ENCODE measurements at regions not wholly inside any gene's neighbourhood (a gene's known extent, or its start where the extent isn't known, plus 50 kb on each side); places are given as distances from the start of the nearest gene placed in this dataset.

- ATAC-seq: no peak
- TF ChIP-seq ZNF70 (CRISPR knock-in tag; IDR thresholded peaks at IDR 0.05): no peak
- TF ChIP-seq, protein P1, sequence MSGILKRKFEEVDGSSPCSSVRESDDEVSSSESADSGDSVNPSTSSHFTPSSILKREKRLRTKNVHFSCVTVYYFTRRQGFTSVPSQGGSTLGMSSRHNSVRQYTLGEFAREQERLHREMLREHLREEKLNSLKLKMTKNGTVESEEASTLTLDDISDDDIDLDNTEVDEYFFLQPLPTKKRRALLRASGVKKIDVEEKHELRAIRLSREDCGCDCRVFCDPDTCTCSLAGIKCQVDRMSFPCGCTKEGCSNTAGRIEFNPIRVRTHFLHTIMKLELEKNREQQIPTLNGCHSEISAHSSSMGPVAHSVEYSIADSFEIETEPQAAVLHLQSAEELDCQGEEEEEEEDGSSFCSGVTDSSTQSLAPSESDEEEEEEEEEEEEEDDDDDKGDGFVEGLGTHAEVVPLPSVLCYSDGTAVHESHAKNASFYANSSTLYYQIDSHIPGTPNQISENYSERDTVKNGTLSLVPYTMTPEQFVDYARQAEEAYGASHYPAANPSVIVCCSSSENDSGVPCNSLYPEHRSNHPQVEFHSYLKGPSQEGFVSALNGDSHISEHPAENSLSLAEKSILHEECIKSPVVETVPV (CRISPR knock-in tag; IDR thresholded peaks at IDR 0.05): no peak
Measured at GRCh38 chr13:59236944-59237343, 926.8 kb downstream of the DIAPH3 start.

- no peak for ATAC-seq
- TF ChIP-seq ISL1 (CRISPR knock-in tag; IDR thresholded peaks at IDR 0.05) (no peak), POU6F1 (CRISPR knock-in tag; IDR thresholded peaks at IDR 0.05; ENCODE audit: borderline replicate concordance, low read depth) (no peak), CSDC2 (CRISPR knock-in tag; IDR thresholded peaks at IDR 0.05) (no peak), GLIS3 (CRISPR knock-in tag; IDR thresholded peaks at IDR 0.05) (no peak), TOX (CRISPR knock-in tag; IDR thresholded peaks at IDR 0.05; ENCODE audit: borderline replicate concordance) (no peak), BACH2 (CRISPR knock-in tag; IDR thresholded peaks at IDR 0.05; ENCODE audit: borderline replicate concordance) (no peak), ZC3H10 (CRISPR knock-in tag; IDR thresholded peaks at IDR 0.05) (no peak), TSHZ2 (CRISPR knock-in tag; IDR thresholded peaks at IDR 0.05) (no peak), ZNF565 (CRISPR knock-in tag; conservative IDR thresholded peaks at IDR 0.05; ENCODE audit: low read depth) (no peak), ARNTL (CRISPR knock-in tag; IDR thresholded peaks at IDR 0.05; ENCODE audit: borderline replicate concordance, low read depth) (no peak), ZNF70 (CRISPR knock-in tag; IDR thresholded peaks at IDR 0.05) (no peak), ZFP30 (CRISPR knock-in tag; IDR thresholded peaks at IDR 0.05) (no peak), PPARA (CRISPR knock-in tag; IDR thresholded peaks at IDR 0.05; ENCODE audit: borderline replicate concordance) (no peak), ZFP3 (CRISPR knock-in tag; IDR thresholded peaks at IDR 0.05) (no peak), RARB (CRISPR knock-in tag; IDR thresholded peaks at IDR 0.05) (no peak), TCF4 (CRISPR knock-in tag; IDR thresholded peaks at IDR 0.05; ENCODE audit: borderline replicate concordance) (no peak), ESRRG (CRISPR knock-in tag; IDR thresholded peaks at IDR 0.05) (no peak)
- TF ChIP-seq, protein P2, sequence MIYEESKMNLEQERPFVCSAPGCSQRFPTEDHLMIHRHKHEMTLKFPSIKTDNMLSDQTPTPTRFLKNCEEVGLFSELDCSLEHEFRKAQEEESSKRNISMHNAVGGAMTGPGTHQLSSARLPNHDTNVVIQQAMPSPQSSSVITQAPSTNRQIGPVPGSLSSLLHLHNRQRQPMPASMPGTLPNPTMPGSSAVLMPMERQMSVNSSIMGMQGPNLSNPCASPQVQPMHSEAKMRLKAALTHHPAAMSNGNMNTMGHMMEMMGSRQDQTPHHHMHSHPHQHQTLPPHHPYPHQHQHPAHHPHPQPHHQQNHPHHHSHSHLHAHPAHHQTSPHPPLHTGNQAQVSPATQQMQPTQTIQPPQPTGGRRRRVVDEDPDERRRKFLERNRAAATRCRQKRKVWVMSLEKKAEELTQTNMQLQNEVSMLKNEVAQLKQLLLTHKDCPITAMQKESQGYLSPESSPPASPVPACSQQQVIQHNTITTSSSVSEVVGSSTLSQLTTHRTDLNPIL (CRISPR knock-in tag; IDR thresholded peaks at IDR 0.05; ENCODE audit: low read depth): no peak
- TF ChIP-seq, protein P3, sequence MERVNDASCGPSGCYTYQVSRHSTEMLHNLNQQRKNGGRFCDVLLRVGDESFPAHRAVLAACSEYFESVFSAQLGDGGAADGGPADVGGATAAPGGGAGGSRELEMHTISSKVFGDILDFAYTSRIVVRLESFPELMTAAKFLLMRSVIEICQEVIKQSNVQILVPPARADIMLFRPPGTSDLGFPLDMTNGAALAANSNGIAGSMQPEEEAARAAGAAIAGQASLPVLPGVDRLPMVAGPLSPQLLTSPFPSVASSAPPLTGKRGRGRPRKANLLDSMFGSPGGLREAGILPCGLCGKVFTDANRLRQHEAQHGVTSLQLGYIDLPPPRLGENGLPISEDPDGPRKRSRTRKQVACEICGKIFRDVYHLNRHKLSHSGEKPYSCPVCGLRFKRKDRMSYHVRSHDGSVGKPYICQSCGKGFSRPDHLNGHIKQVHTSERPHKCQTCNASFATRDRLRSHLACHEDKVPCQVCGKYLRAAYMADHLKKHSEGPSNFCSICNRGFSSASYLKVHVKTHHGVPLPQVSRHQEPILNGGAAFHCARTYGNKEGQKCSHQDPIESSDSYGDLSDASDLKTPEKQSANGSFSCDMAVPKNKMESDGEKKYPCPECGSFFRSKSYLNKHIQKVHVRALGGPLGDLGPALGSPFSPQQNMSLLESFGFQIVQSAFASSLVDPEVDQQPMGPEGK (CRISPR knock-in tag; IDR thresholded peaks at IDR 0.05; ENCODE audit: borderline replicate concordance): no peak
Measured at GRCh38 chr13:59247171-59247570, 916.6 kb downstream of the DIAPH3 start.

GRCh38 chr13:59250336-59251189 is 913.2 kb downstream of the DIAPH3 start:
- peak; percentile 39 for TF ChIP-seq ISL1 (CRISPR knock-in tag; IDR thresholded peaks at IDR 0.05)
- no peak for TF ChIP-seq ARNTL (CRISPR knock-in tag; IDR thresholded peaks at IDR 0.05; ENCODE audit: borderline replicate concordance, low read depth)
- TF ChIP-seq TCF4 (CRISPR knock-in tag; IDR thresholded peaks at IDR 0.05; ENCODE audit: borderline replicate concordance): peak; percentile 19; the same call in 1 of the 2 replicates
- no peak for ATAC-seq

Measured in SK-N-SH treated with all-trans-retinoic acid at 6 μM for 48 hours (cell line).